Keratinocyte (primary cell): ENCODE measurements at regions not wholly inside any gene's neighbourhood (a gene's known extent, or its start where the extent isn't known, plus 50 kb on each side); places are given as distances from the start of the nearest gene placed in this dataset.

Experiments
- DNase-seq: peaks from one replicate; pipeline ENCODE4 v3.0.0-alpha.2; 2011; ENCODE audit warnings: low read depth, missing footprints, low spot score
- FAIRE-seq: peaks from 2 replicates; lab custom pipeline; 2011; peaks lifted over from hg19 to GRCh38; lab: Jason Lieb, UNC
- H2AFZ ChIP-seq: 2 replicates; pipeline ENCODE4 v1.6.0; 2012; ENCODE audit warnings: low read length, control low read depth, inconsistent platforms; ENCODE audit not compliant: control insufficient read depth
- H3K27ac ChIP-seq: 2 replicates; pipeline ENCODE4 v1.5.1; 2011; ENCODE audit warnings: low read length; ENCODE audit not compliant: control insufficient read depth, insufficient read depth
- H3K27me3 ChIP-seq: 3 replicates; pipeline ENCODE4 v1.6.0; 2011; ENCODE audit warnings: low read length; ENCODE audit not compliant: control insufficient read depth, insufficient read depth; ENCODE audit errors: extremely low read depth
- H3K36me3 ChIP-seq, 2 experiments: 2 replicates in 1 of 2; 3 replicates in 1 of 2; pipeline ENCODE4 v1.5.1; 2011; ENCODE audit warnings: low read length in 2 of 2, mild to moderate bottlenecking in 1 of 2; ENCODE audit not compliant: control insufficient read depth in 2 of 2, insufficient read depth in 2 of 2; ENCODE audit errors: extremely low read depth in 1 of 2
- H3K4me1 ChIP-seq: 3 replicates; pipeline ENCODE4 v1.5.1; 2011; ENCODE audit warnings: low read length; ENCODE audit not compliant: control insufficient read depth, insufficient read depth; ENCODE audit errors: extremely low read depth
- H3K4me2 ChIP-seq: 3 replicates; pipeline ENCODE4 v1.6.0; 2011; ENCODE audit warnings: low read depth, low read length; ENCODE audit not compliant: control insufficient read depth, insufficient read depth; ENCODE audit errors: extremely low read depth
- H3K4me3 ChIP-seq, 3 experiments: fragments of 200-600 bp in 1 of 3; sonication (generic) in 1 of 3; 2 replicates in 2 of 3; 3 replicates in 1 of 3; pipeline ENCODE4 v1.5.1; 2011 to 2016; ENCODE audit warnings: low read length in 3 of 3, mild to moderate bottlenecking in 3 of 3, control low read depth in 2 of 3, inconsistent platforms in 1 of 3, low read depth in 1 of 3, mixed read lengths in 1 of 3, mixed run types in 1 of 3, moderate library complexity in 1 of 3; ENCODE audit not compliant: control insufficient read depth in 2 of 3, insufficient read depth in 2 of 3; ENCODE audit errors: extremely low read depth in 1 of 3
- H3K79me2 ChIP-seq: 2 replicates; pipeline ENCODE4 v1.6.0; 2012; ENCODE audit warnings: low read length; ENCODE audit not compliant: control insufficient read depth, insufficient read depth
- H3K9ac ChIP-seq: 3 replicates; pipeline ENCODE4 v1.6.0; 2011; ENCODE audit warnings: low read length; ENCODE audit not compliant: control insufficient read depth, insufficient read depth; ENCODE audit errors: extremely low read depth
- H3K9me1 ChIP-seq: 3 replicates; pipeline ENCODE4 v1.6.0; 2011; ENCODE audit warnings: low read length; ENCODE audit not compliant: control insufficient read depth, insufficient read depth; ENCODE audit errors: extremely low read depth
- H3K9me3 ChIP-seq: 2 replicates; pipeline ENCODE4 v1.5.1; 2012; ENCODE audit warnings: low read depth, low read length; ENCODE audit not compliant: control insufficient read depth
- H4K20me1 ChIP-seq: 3 replicates; pipeline ENCODE4 v1.6.0; 2011; ENCODE audit warnings: low read length; ENCODE audit not compliant: control insufficient read depth, insufficient read depth; ENCODE audit errors: extremely low read depth
- CTCF ChIP-seq, 3 experiments: IDR thresholded peaks in 1 of 3; conservative IDR thresholded peaks in 1 of 3; optimal IDR thresholded peaks in 1 of 3; 2 replicates in 2 of 3; 3 replicates in 1 of 3; pipeline versions ENCODE3 to v1.5.1; 2011; ENCODE audit warnings: low read length in 3 of 3, mild to moderate bottlenecking in 3 of 3, moderate library complexity in 2 of 3, control low read depth in 1 of 3, inconsistent platforms in 1 of 3; ENCODE audit not compliant: insufficient read depth in 2 of 3; ENCODE audit errors: extremely low read depth in 1 of 3
- EZH2 ChIP-seq: IDR thresholded peaks from one replicate; pipeline ENCODE4 v1.6.1; 2012; ENCODE audit warnings: inconsistent platforms, mild to moderate bottlenecking, low read length, moderate library complexity
- dilution Hi-C: fragments of 300-500 bp; cut with MboI; formaldehyde crosslinking; loops from one replicate; pipeline ENCODE4 v1.7.0; 2020; ENCODE audit warnings: low sequenced_read_pairs; ENCODE audit not compliant: extremely low pct_ligation_motif_present

DNA sequence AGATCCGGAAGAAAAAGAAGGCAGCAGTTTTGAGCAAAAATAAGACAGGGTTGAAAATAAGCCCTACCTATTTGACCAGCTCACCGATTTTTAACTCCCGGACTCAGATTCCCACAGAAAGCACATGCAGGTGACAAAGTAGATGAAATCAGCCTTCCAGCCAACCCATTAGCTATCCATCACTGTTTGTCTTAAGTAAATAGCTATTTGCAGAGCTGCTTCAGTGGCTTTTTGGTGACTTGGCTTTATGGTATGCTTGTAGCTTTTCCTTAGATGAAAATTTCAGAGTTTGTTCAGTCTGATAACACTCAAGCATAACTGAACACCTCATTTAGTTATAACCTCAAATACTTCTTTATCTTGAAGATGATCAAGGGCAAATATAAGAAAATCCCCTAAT lies 192.6 kb downstream of the HIPK3 start:
- Histone ChIP-seq H3K9me3 (no peaks in the 10 kb centered on the region), H3K4me3 (no peak overlapping the region), H3K4me2 (no peak overlapping the region), H3K27ac (no peak overlapping the region), H2AFZ (no peak overlapping the region), H3K9ac (no peak overlapping the region), H4K20me1 (no peaks in the 10 kb centered on the region), H3K27me3 (no peaks in the 10 kb centered on the region), H3K79me2 (no peaks in the 10 kb centered on the region), H3K4me1 (peaks cover 3% of the 10 kb centered on the region), H3K36me3 (no peaks in the 10 kb centered on the region), H3K9me1 (no peaks in the 10 kb centered on the region)
- TF ChIP-seq EZH2 (no peak), CTCF (optimal IDR thresholded peaks at IDR 0.05 in 1 of 3, IDR thresholded peaks at IDR 0.05 in 1 of 3, conservative IDR thresholded peaks at IDR 0.05 in 1 of 3; ENCODE audit: extremely low read depth in 1 of 3, insufficient read depth in 2 of 3, low read length in 3 of 3) (no peak)
- dilution Hi-C loops: no loop called here
- no peak for FAIRE-seq
- DNase-seq: no peak

DNA sequence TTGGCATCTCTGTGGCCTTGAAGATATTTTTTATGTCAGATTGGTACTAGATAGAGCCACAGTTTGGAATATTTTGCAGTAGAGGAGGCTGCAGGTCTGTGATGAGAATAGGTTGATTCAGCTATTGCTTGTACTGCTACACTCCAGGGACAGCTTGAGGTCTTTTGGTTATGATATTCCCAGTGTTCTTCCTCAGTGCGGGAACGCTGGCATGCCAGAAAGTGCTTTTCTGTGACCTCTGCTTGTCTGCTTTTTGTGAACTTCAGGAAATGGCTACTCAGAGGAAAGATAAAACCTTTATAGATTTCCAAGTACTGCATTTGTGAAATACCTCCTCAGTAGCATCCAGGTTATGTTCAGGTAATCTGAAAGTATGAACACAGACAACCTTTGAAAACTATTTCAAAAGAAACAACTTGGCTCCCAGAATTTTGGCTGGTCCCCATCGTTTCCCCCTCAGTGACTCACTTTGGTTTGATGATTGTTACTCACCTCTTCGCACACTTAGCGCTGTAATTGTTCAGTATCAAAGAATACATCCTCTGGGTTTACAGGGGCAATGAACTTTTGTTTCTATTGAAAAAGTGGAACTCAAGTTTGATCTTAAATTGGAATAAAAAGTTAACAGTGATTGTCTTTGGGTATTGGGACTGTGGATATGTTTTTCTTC lies 191.4 kb downstream of the HIPK3 start:
- Histone ChIP-seq H3K9me3 (no peaks in the 10 kb centered on the region), H4K20me1 (no peaks in the 10 kb centered on the region), H3K4me3 (no peak overlapping the region), H3K9ac (no peak overlapping the region), H3K27me3 (no peaks in the 10 kb centered on the region), H3K4me2 (no peak overlapping the region), H3K36me3 (no peaks in the 10 kb centered on the region), H3K9me1 (no peaks in the 10 kb centered on the region), H3K27ac (no peak overlapping the region), H3K79me2 (no peaks in the 10 kb centered on the region), H2AFZ (no peak overlapping the region), H3K4me1 (peaks cover 3% of the 10 kb centered on the region)
- DNase-seq: no peak
- FAIRE-seq: no peak
- dilution Hi-C loops: no loop called here
- TF ChIP-seq EZH2: no peak
- no peak for TF ChIP-seq CTCF (optimal IDR thresholded peaks at IDR 0.05 in 1 of 3, IDR thresholded peaks at IDR 0.05 in 1 of 3, conservative IDR thresholded peaks at IDR 0.05 in 1 of 3; ENCODE audit: extremely low read depth in 1 of 3, insufficient read depth in 2 of 3, low read length in 3 of 3)
